ENCODE measurements at regions not wholly inside any gene's neighbourhood (a gene's known extent, or its start where the extent isn't known, plus 50 kb on each side); places are given as distances from the start of the nearest gene placed in this dataset.
"Not testable (repeated sequence)": the region's sequence is repeated elsewhere in the genome, so short reads cannot be mapped to it uniquely, and the experiment has no call there.

- no peaks in the 10 kb centered on the region for H3K9me3 ChIP-seq (ENCODE audit: control insufficient read depth in 5 of 5, low read length in 5 of 5)
- no peak overlapping the region for H3K4me3 ChIP-seq (ENCODE audit: low read depth in 1 of 5, low read length in 5 of 5)
- no peaks in the 10 kb centered on the region for H3K36me3 ChIP-seq (ENCODE audit: control insufficient read depth in 5 of 5, insufficient read depth in 5 of 5, low read length in 5 of 5)
- H3K4me1 ChIP-seq (ENCODE audit: control insufficient read depth in 5 of 5, insufficient read depth in 5 of 5, low read length in 5 of 5): peaks cover 2 to 18% (median 7%) of the 10 kb centered on the region in 5 donors
- H3K27ac ChIP-seq (ENCODE audit: low read depth, low read length): no peak overlapping the region
- H3K9ac ChIP-seq (ENCODE audit: low read length in 5 of 5): no peak overlapping the region
- H3K27me3 ChIP-seq (ENCODE audit: control insufficient read depth in 5 of 5, insufficient read depth in 4 of 5, low read length in 5 of 5): no peaks in the 10 kb centered on the region
Measured at GRCh38 chr2:215826376-215826775, 187.0 kb downstream of the MREG start.

- Histone ChIP-seq H3K4me1 (ENCODE audit: control insufficient read depth in 5 of 5, insufficient read depth in 5 of 5, low read length in 5 of 5) (peaks cover 0 to 15% (median 4%) of the 10 kb centered on the region in 5 donors), H3K9ac (ENCODE audit: low read length in 5 of 5) (no peak overlapping the region), H3K27ac (ENCODE audit: low read depth, low read length) (no peak overlapping the region), H3K4me3 (ENCODE audit: low read depth in 1 of 5, low read length in 5 of 5) (no peak overlapping the region), H3K27me3 (ENCODE audit: control insufficient read depth in 5 of 5, insufficient read depth in 4 of 5, low read length in 5 of 5) (no peaks in the 10 kb centered on the region), H3K9me3 (ENCODE audit: control insufficient read depth in 5 of 5, low read length in 5 of 5) (peaks cover 0 to 4% (median 0%) of the 10 kb centered on the region in 5 donors), H3K36me3 (ENCODE audit: control insufficient read depth in 5 of 5, insufficient read depth in 5 of 5, low read length in 5 of 5) (no peaks in the 10 kb centered on the region)
Measured at GRCh38 chr2:215825707-215826106, 187.6 kb downstream of the MREG start.

DNA sequence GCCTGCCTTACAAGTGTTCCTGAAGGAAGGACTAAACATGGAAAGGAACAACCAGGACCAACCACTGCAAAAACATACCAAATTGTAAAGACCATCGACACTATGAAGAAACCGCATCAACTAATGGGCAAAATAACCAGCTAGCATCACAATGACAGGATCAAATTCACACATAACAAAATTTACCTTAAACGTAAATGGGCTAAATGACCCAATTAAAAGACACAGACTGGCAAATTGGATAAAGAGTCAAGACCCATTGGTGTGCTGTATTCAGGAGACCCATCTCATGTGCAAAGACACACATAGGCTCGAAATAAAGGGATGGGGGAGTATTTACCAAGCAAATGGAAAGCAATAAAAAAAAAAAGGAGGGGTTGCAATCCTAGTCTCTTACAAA, 192.1 kb downstream of the MREG start:
- H3K4me1 ChIP-seq (ENCODE audit: control insufficient read depth in 5 of 5, insufficient read depth in 5 of 5, low read length in 5 of 5); H3K27me3 ChIP-seq (ENCODE audit: control insufficient read depth in 5 of 5, insufficient read depth in 4 of 5, low read length in 5 of 5); H3K4me3 ChIP-seq (ENCODE audit: low read depth in 1 of 5, low read length in 5 of 5); H3K27ac ChIP-seq (ENCODE audit: low read depth, low read length); H3K36me3 ChIP-seq (ENCODE audit: control insufficient read depth in 5 of 5, insufficient read depth in 5 of 5, low read length in 5 of 5); H3K9ac ChIP-seq (ENCODE audit: low read length in 5 of 5); H3K9me3 ChIP-seq (ENCODE audit: control insufficient read depth in 5 of 5, low read length in 5 of 5): not testable (repeated sequence)

GRCh38 chr2:215819713-215820112, 193.6 kb downstream of the MREG start:
- not testable (repeated sequence) for H3K4me3 ChIP-seq (ENCODE audit: low read depth in 1 of 5, low read length in 5 of 5); H3K27me3 ChIP-seq (ENCODE audit: control insufficient read depth in 5 of 5, insufficient read depth in 4 of 5, low read length in 5 of 5); H3K9ac ChIP-seq (ENCODE audit: low read length in 5 of 5); H3K36me3 ChIP-seq (ENCODE audit: control insufficient read depth in 5 of 5, insufficient read depth in 5 of 5, low read length in 5 of 5); H3K9me3 ChIP-seq (ENCODE audit: control insufficient read depth in 5 of 5, low read length in 5 of 5); H3K27ac ChIP-seq (ENCODE audit: low read depth, low read length)
- H3K4me1 ChIP-seq (ENCODE audit: control insufficient read depth in 5 of 5, insufficient read depth in 5 of 5, low read length in 5 of 5): peaks cover 0 to 20% (median 15%) of the 10 kb centered on the region in 5 donors

GRCh38 chr2:215817046-215817445, 196.3 kb downstream of the MREG start:
- no peak overlapping the region for H3K9ac ChIP-seq (ENCODE audit: low read length in 5 of 5)
- no peak overlapping the region for H3K27ac ChIP-seq (ENCODE audit: low read depth, low read length)
- H3K36me3 ChIP-seq (ENCODE audit: control insufficient read depth in 5 of 5, insufficient read depth in 5 of 5, low read length in 5 of 5): no peaks in the 10 kb centered on the region
- H3K4me3 ChIP-seq (ENCODE audit: low read depth in 1 of 5, low read length in 5 of 5): no peak overlapping the region
- H3K27me3 ChIP-seq (ENCODE audit: control insufficient read depth in 5 of 5, insufficient read depth in 4 of 5, low read length in 5 of 5): no peaks in the 10 kb centered on the region
- peaks cover 0 to 21% (median 15%) of the 10 kb centered on the region in 5 donors for H3K4me1 ChIP-seq (ENCODE audit: control insufficient read depth in 5 of 5, insufficient read depth in 5 of 5, low read length in 5 of 5)
- peaks cover 0 to 4% (median 0%) of the 10 kb centered on the region in 5 donors for H3K9me3 ChIP-seq (ENCODE audit: control insufficient read depth in 5 of 5, low read length in 5 of 5)

- no peaks in the 10 kb centered on the region for H3K27me3 ChIP-seq (ENCODE audit: control insufficient read depth in 5 of 5, insufficient read depth in 4 of 5, low read length in 5 of 5)
- H3K9ac ChIP-seq (ENCODE audit: low read length in 5 of 5): no peak overlapping the region
- H3K27ac ChIP-seq (ENCODE audit: low read depth, low read length): no peak overlapping the region
- no peak overlapping the region for H3K4me3 ChIP-seq (ENCODE audit: low read depth in 1 of 5, low read length in 5 of 5)
- H3K9me3 ChIP-seq (ENCODE audit: control insufficient read depth in 5 of 5, low read length in 5 of 5): peaks cover 0 to 4% (median 0%) of the 10 kb centered on the region in 5 donors
- no peaks in the 10 kb centered on the region for H3K36me3 ChIP-seq (ENCODE audit: control insufficient read depth in 5 of 5, insufficient read depth in 5 of 5, low read length in 5 of 5)
- peaks cover 0 to 27% (median 15%) of the 10 kb centered on the region in 5 donors for H3K4me1 ChIP-seq (ENCODE audit: control insufficient read depth in 5 of 5, insufficient read depth in 5 of 5, low read length in 5 of 5)
Measured at GRCh38 chr2:215816424-215816823, 196.9 kb downstream of the MREG start.

- Histone ChIP-seq H3K4me1 (ENCODE audit: control insufficient read depth in 5 of 5, insufficient read depth in 5 of 5, low read length in 5 of 5) (peaks cover 0 to 31% (median 15%) of the 10 kb centered on the region in 5 donors), H3K27me3 (ENCODE audit: control insufficient read depth in 5 of 5, insufficient read depth in 4 of 5, low read length in 5 of 5) (no peaks in the 10 kb centered on the region), H3K9me3 (ENCODE audit: control insufficient read depth in 5 of 5, low read length in 5 of 5) (no peaks in the 10 kb centered on the region), H3K36me3 (ENCODE audit: control insufficient read depth in 5 of 5, insufficient read depth in 5 of 5, low read length in 5 of 5) (no peaks in the 10 kb centered on the region), H3K27ac (ENCODE audit: low read depth, low read length) (no peak overlapping the region), H3K9ac (ENCODE audit: low read length in 5 of 5) (no peak overlapping the region), H3K4me3 (ENCODE audit: low read depth in 1 of 5, low read length in 5 of 5) (no peak overlapping the region)
Measured at GRCh38 chr2:215815960-215816359, 197.4 kb downstream of the MREG start.

DNA sequence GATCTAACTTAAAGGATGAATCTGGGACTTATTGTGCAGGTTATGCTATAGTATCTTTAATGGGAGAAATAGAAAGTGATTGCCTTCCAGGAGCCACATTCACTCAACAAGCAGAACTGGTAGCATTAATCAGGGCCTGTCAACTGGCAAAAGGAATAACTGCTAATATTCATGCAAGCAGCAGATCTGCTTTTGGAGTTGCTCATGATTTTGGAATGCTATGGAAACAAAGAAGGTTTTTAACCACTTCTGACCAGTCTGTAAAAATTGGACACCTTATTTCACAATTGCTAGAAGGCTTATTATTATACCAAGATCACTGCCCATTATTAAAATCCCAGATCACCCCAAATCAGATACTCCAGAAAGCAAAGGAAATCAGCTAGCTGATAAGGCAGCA, 200.4 kb downstream of the MREG start:
- no peak overlapping the region for H3K4me3 ChIP-seq (ENCODE audit: low read depth in 1 of 5, low read length in 5 of 5)
- H3K9ac ChIP-seq (ENCODE audit: low read length in 5 of 5): no peak overlapping the region
- no peaks in the 10 kb centered on the region for H3K9me3 ChIP-seq (ENCODE audit: control insufficient read depth in 5 of 5, low read length in 5 of 5)
- H3K36me3 ChIP-seq (ENCODE audit: control insufficient read depth in 5 of 5, insufficient read depth in 5 of 5, low read length in 5 of 5): no peaks in the 10 kb centered on the region
- no peak overlapping the region for H3K27ac ChIP-seq (ENCODE audit: low read depth, low read length)
- H3K4me1 ChIP-seq (ENCODE audit: control insufficient read depth in 5 of 5, insufficient read depth in 5 of 5, low read length in 5 of 5): peaks cover 0 to 32% (median 15%) of the 10 kb centered on the region in 5 donors
- no peaks in the 10 kb centered on the region for H3K27me3 ChIP-seq (ENCODE audit: control insufficient read depth in 5 of 5, insufficient read depth in 4 of 5, low read length in 5 of 5)

DNA sequence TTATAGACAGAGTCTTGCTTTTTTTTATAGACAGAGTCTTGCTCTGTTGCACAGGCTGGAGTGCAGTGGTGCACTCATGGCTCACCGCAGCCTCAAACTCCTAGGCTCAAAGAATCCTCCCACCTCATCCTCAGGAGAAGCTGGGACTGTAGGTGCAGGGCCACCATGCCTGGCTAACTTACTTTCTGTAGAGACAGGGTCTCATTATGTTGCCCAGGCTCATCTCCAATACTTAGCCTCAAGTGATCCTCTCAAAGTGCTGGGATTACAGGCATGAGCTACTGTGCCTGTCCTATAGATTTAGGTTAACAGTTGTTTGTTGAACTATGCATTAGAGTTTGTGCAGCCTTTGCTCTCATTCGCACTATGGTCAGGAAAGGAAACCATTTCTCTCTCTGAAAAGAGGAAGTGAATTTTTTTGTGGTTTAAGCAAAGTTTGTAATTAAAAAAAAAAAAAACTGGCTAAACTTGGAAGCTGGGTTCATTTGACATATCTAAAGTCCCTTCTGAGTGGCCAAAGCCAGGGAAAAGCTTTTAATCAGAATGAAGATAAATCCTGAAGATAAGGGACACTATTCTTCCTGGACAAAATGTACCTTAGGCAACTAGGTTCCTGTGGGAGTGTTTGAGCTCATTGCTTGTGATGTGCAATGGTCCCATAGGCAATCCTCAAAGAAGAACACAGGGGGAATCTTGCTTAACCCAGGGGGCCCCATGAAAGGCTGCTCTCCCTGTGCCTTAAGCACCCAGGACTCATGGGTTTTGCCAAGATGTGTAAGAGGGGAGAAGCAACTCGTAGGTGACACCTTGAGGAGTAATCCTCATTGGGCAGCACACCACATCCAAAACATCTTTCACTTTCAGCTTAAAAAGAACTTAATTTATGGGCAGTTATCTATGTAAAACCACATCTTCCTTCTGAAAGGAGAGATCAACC, 201.7 kb downstream of the MREG start:
- Histone ChIP-seq H3K27me3 (ENCODE audit: control insufficient read depth in 5 of 5, insufficient read depth in 4 of 5, low read length in 5 of 5) (no peaks in the 10 kb centered on the region), H3K27ac (ENCODE audit: low read depth, low read length) (no peak overlapping the region), H3K9me3 (ENCODE audit: control insufficient read depth in 5 of 5, low read length in 5 of 5) (no peaks in the 10 kb centered on the region), H3K9ac (ENCODE audit: low read length in 5 of 5) (no peak overlapping the region), H3K4me1 (ENCODE audit: control insufficient read depth in 5 of 5, insufficient read depth in 5 of 5, low read length in 5 of 5) (peaks cover 0 to 27% (median 15%) of the 10 kb centered on the region in 5 donors), H3K36me3 (ENCODE audit: control insufficient read depth in 5 of 5, insufficient read depth in 5 of 5, low read length in 5 of 5) (no peaks in the 10 kb centered on the region), H3K4me3 (ENCODE audit: low read depth in 1 of 5, low read length in 5 of 5) (no peak overlapping the region)

DNA sequence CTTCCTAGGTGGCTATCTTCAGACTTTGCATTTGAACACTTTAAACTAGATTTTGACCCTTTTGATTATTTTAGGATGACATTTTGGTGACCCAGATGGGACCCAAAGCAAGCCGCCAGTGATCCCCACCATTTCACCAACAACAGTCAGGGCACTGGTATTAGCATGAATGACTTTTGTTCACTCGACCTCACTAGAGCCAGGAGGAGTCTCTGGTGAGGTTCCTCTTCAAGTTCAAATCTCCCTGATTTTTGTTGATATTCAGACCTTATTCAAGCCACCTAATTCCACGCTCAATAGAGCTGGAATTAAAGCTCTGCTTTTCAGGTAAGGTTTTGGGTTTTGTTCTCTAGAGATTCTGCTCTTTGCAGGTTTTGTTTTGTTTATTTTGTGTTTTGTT, 202.3 kb downstream of the MREG start:
- Histone ChIP-seq H3K9me3 (ENCODE audit: control insufficient read depth in 5 of 5, low read length in 5 of 5) (no peaks in the 10 kb centered on the region), H3K27ac (ENCODE audit: low read depth, low read length) (no peak overlapping the region), H3K4me1 (ENCODE audit: control insufficient read depth in 5 of 5, insufficient read depth in 5 of 5, low read length in 5 of 5) (peaks cover 0 to 20% (median 8%) of the 10 kb centered on the region in 5 donors), H3K9ac (ENCODE audit: low read length in 5 of 5) (no peak overlapping the region), H3K27me3 (ENCODE audit: control insufficient read depth in 5 of 5, insufficient read depth in 4 of 5, low read length in 5 of 5) (no peaks in the 10 kb centered on the region), H3K36me3 (ENCODE audit: control insufficient read depth in 5 of 5, insufficient read depth in 5 of 5, low read length in 5 of 5) (no peaks in the 10 kb centered on the region), H3K4me3 (ENCODE audit: low read depth in 1 of 5, low read length in 5 of 5) (no peak overlapping the region)
